Tibial nerve (tissue), 4 donors: ENCODE measurements at regions not wholly inside any gene's neighbourhood (a gene's known extent, or its start where the extent isn't known, plus 50 kb on each side); places are given as distances from the start of the nearest gene placed in this dataset.
"Not testable (repeated sequence)": the region's sequence is repeated elsewhere in the genome, so short reads cannot be mapped to it uniquely, and the experiment has no call there.

ENCODE experiments used
- DNase-seq, 2 donors: peaks; one replicate each; pipeline ENCODE4 v3.0.0-alpha.2; 2019; ENCODE audit warnings: low spot score in 2 of 2
- H3K27ac ChIP-seq, 4 donors: fragments of 200-600 bp; sonication (generic) in 3 of 4; one replicate each; pipeline ENCODE4 v1.5.1; 2017 to 2019; ENCODE audit warnings: mild to moderate bottlenecking in 1 of 4
- H3K27me3 ChIP-seq, 2 donors: fragments of 200-600 bp; sonication (generic) in 1 of 2; one replicate each; pipeline versions ENCODE4 v1.5.1 to v1.6.0; 2017 to 2019
- H3K36me3 ChIP-seq, 3 donors: fragments of 200-600 bp; sonication (generic); one replicate each; pipeline ENCODE4 v1.5.1; 2018 to 2019
- H3K4me1 ChIP-seq, 4 donors: fragments of 200-600 bp; sonication (generic) in 3 of 4; one replicate each; pipeline ENCODE4 v1.5.1; 2017 to 2019
- H3K4me3 ChIP-seq, 4 donors: fragments of 200-600 bp; sonication (generic) in 3 of 4; one replicate each; pipeline ENCODE4 v1.5.1; 2017 to 2019; ENCODE audit warnings: mild to moderate bottlenecking in 1 of 4, moderate library complexity in 1 of 4
- H3K9me3 ChIP-seq, 4 donors: fragments of 200-600 bp; sonication (generic) in 3 of 4; one replicate each; pipeline ENCODE4 v1.5.1; 2017 to 2019
- CTCF ChIP-seq, 5 experiments: fragments of 200-600 bp in 3 of 5; fragments of 450-650 bp in 2 of 5; sonication (generic) in 3 of 5; IDR thresholded peaks; one replicate each; pipeline ENCODE4 v1.5.1; 2016 to 2019; ENCODE audit warnings: antibody characterized with exemption in 5 of 5, mild to moderate bottlenecking in 3 of 5, moderate library complexity in 2 of 5
- EP300 ChIP-seq, 2 donors: sonication (generic); formaldehyde crosslinking; IDR thresholded peaks; one replicate each; pipeline ENCODE4 v1.6.1; 2017; ENCODE audit warnings: antibody characterized with exemption in 2 of 2, mild to moderate bottlenecking in 1 of 2
- POLR2A ChIP-seq, 2 donors: fragments of 450-650 bp; IDR thresholded peaks; one replicate each; pipeline ENCODE4 v1.6.1; 2017; ENCODE audit warnings: antibody characterized with exemption in 2 of 2, mild to moderate bottlenecking in 2 of 2, moderate library complexity in 2 of 2
- WGBS, 2 donors: methylation state at CpG; one replicate each; pipeline ENCODE4 v1.1.5; 2018; 5-methylcytosine and 5-hydroxymethylcytosine counted together

- no peak for DNase-seq
- TF ChIP-seq POLR2A (IDR thresholded peaks at IDR 0.05), result no peak
- TF ChIP-seq CTCF (IDR thresholded peaks at IDR 0.05), result no peak
- TF ChIP-seq EP300 (IDR thresholded peaks at IDR 0.05), result no peak
- Histone ChIP-seq H3K9me3 (no peaks in the 10 kb centered on the region), H3K27ac (no peak overlapping the region), H3K4me1 (no peaks in the 10 kb centered on the region), H3K4me3 (no peak overlapping the region), H3K27me3 (no peaks in the 10 kb centered on the region), H3K36me3 (no peaks in the 10 kb centered on the region)
- WGBS, 2 donors, result 93 to 100% methylated on average over 6 to 9 of the region's 9 CpGs
Observed at GRCh38 chr4:97038146-97038516, 1105.1 kb downstream of the STPG2 start.

- 81 to 84% methylated on average over 3 of the region's 3 CpGs for WGBS, 2 donors
- H3K27me3 ChIP-seq, result no peaks in the 10 kb centered on the region
- H3K4me3 ChIP-seq, result no peak overlapping the region
- H3K36me3 ChIP-seq, result no peaks in the 10 kb centered on the region
- H3K4me1 ChIP-seq, result no peaks in the 10 kb centered on the region
- H3K27ac ChIP-seq, result no peak overlapping the region
- no peaks in the 10 kb centered on the region for H3K9me3 ChIP-seq
- no peak for TF ChIP-seq EP300 (IDR thresholded peaks at IDR 0.05)
- no peak for TF ChIP-seq CTCF (IDR thresholded peaks at IDR 0.05)
- no peak for TF ChIP-seq POLR2A (IDR thresholded peaks at IDR 0.05)
- DNase-seq, result no peak
Observed at GRCh38 chr4:97072666-97073065, 1070.6 kb downstream of the STPG2 start.

GRCh38 chr4:97073194-97073593 lies 1070.1 kb downstream of the STPG2 start:
- Histone ChIP-seq H3K36me3 (no peaks in the 10 kb centered on the region), H3K27ac (no peak overlapping the region), H3K4me1 (no peaks in the 10 kb centered on the region), H3K4me3 (no peak overlapping the region), H3K9me3 (no peaks in the 10 kb centered on the region), H3K27me3 (no peaks in the 10 kb centered on the region)
- no peak for DNase-seq
- TF ChIP-seq EP300 (IDR thresholded peaks at IDR 0.05), result no peak
- WGBS, 2 donors, result 74 to 77% methylated on average over 3 of the region's 3 CpGs

- no peaks in the 10 kb centered on the region for H3K4me1 ChIP-seq
- H3K4me3 ChIP-seq, result no peak overlapping the region
- no peaks in the 10 kb centered on the region for H3K36me3 ChIP-seq
- H3K27ac ChIP-seq, result no peak overlapping the region
- H3K9me3 ChIP-seq, result no peaks in the 10 kb centered on the region
- H3K27me3 ChIP-seq, result no peaks in the 10 kb centered on the region
- no peak for TF ChIP-seq POLR2A (IDR thresholded peaks at IDR 0.05)
- TF ChIP-seq EP300 (IDR thresholded peaks at IDR 0.05), result no peak
- no peak for TF ChIP-seq CTCF (IDR thresholded peaks at IDR 0.05)
- 93 to 95% methylated on average over 2 of the region's 2 CpGs for WGBS, 2 donors
- no peak for DNase-seq
Observed at GRCh38 chr4:97074531-97074930, 1068.7 kb downstream of the STPG2 start.

GRCh38 chr4:97081951-97082350 lies 1061.3 kb downstream of the STPG2 start:
- Histone ChIP-seq H3K27me3 (no peaks in the 10 kb centered on the region), H3K27ac (no peak overlapping the region), H3K4me3 (no peak overlapping the region), H3K4me1 (no peaks in the 10 kb centered on the region), H3K9me3 (no peaks in the 10 kb centered on the region), H3K36me3 (no peaks in the 10 kb centered on the region)
- DNase-seq, result no peak
- no peak for TF ChIP-seq EP300 (IDR thresholded peaks at IDR 0.05)

- not testable (repeated sequence) for H3K27ac ChIP-seq, DNase-seq, H3K36me3 ChIP-seq, H3K4me1 ChIP-seq, H3K9me3 ChIP-seq, H3K4me3 ChIP-seq, H3K27me3 ChIP-seq
- WGBS, 2 donors, result 56 to 71% methylated on average over 6 of the region's 6 CpGs
Observed at GRCh38 chr4:97097036-97097435, 1046.2 kb downstream of the STPG2 start.

GRCh38 chr4:97101171-97101570 lies 1042.1 kb downstream of the STPG2 start:
- not testable (repeated sequence) for H3K4me3 ChIP-seq, H3K27me3 ChIP-seq, H3K9me3 ChIP-seq, DNase-seq, H3K27ac ChIP-seq, H3K36me3 ChIP-seq, H3K4me1 ChIP-seq
- WGBS, 2 donors, result 87 to 89% methylated on average over 7 of the region's 7 CpGs
